HG03139 (cell line): ENCODE measurements at regions not wholly inside any gene's neighbourhood (a gene's known extent, or its start where the extent isn't known, plus 50 kb on each side); places are given as distances from the start of the nearest gene placed in this dataset.
"Not testable (repeated sequence)": the region's sequence is repeated elsewhere in the genome, so short reads cannot be mapped to it uniquely, and the experiment has no call there.

Source experiments
- ATAC-seq: cut with Tn5 transposase; IDR thresholded peaks from one replicate; pipeline ENCODE4 v1.9.1; 2021; ENCODE audit not compliant: unreplicated experiment

DNA sequence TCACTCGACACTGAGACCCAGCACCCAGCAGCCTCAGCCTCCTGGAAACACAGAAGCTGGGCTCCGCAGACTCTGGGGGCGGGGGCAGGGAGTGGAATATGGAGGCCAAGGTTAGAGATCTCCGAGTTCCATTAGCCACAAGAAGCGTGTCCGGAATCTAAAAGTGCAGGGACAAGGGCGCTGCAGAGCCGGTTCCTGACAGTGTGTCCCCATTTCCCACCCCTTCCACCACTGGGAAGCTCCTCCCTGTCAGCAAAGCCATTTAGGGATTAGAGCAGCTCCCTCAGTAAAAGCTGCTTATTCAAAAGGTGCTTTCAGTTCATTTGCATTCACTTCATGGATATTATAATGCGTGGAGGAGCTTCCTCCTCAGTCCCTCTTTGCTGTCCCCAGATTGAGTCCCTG lies 74.1 kb upstream of the HSPA9 start:
- ATAC-seq, result no peak

- no peak for ATAC-seq
Measured at GRCh38 chr5:138648841-138649240, 73.6 kb upstream of the HSPA9 start.

- ATAC-seq, result no peak
Measured at GRCh38 chr5:138647794-138648410, 72.7 kb upstream of the HSPA9 start.

GRCh38 chr5:138647261-138647788 lies 72.1 kb upstream of the HSPA9 start:
- ATAC-seq, result no peak

- ATAC-seq, result no peak
Measured at GRCh38 chr5:138646671-138647070, 71.5 kb upstream of the HSPA9 start.

- no peak for ATAC-seq
Measured at GRCh38 chr5:138645778-138646575, 70.8 kb upstream of the HSPA9 start.

DNA sequence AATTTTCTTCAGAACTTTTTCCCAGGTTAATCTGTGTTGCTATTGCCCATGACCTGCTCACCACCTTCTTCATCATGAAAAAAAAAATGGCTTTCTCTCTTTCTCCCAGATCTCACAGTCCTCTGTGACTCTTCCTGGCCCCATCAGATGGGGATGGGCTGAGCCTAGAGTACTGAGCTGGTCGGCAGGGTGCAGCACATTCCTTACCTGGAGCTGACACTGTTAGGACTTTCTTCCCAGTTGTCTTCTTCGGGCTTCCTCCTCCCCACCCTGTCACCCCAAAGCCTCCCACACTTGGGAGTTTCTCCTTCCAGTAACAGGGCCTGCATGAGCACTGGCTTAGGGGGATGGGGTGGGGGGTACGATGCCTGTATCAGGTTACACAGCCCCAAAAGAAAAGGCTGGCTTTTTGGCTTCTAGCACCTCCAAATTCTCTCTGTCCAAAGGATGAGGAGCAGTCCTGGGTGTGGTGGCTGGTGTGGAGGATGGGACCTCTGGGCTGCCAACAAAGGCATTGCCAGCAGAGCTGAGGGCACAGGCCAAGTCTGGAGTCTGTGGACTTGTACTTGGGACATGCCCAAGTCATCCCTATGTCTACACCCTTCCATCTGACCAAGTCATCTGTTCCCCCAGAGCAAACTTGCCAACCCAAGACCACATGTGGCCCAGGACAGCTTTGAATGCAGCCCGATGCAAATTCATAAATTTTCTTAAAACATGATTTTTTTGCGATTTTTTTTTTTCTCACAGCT lies 68.0 kb upstream of the HSPA9 start:
- ATAC-seq, result no peak

- no peak for ATAC-seq
Measured at GRCh38 chr5:138641547-138642298, 66.5 kb upstream of the HSPA9 start.

GRCh38 chr5:138640646-138641254 lies 65.5 kb upstream of the HSPA9 start:
- no peak for ATAC-seq

DNA sequence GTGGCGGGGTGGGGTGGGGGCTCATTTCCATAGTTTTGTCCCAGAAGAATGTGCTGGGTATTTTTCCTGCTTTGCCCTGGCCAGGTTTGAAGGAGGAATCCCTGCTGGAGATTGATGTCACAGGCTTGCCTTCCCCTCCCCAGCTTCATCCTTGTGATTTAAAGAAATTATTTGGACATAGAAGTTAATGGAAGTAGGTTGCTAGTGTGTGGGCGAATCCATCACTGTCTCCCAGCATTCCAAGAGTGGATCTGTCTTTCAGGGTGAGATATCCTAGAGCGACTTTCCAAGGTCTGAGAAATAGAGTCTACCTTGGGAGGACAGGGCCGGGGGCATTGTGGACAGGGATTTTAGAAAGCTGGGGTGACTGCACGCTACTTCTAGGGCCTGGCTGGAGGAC lies 64.9 kb upstream of the HSPA9 start:
- ATAC-seq, result no peak

DNA sequence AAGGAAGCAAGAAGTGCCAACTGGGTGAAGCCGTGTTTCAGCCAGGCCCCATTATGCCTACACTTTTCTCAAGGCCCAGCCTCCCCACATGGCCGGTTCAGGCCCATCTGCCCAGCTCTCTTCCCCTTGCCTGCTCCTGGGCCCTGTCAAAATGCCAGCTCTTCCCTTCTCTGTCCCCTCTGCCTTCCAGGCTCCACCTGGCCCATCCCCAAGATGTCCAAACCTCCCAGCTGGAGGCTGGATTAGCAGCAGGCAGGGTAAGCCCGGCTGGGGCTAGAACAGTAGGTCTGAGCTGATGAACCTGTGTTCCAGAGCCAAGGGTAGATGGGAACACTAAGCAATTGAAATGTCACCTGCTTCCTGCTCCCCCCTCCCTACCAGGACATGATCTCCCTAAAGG lies 64.1 kb upstream of the HSPA9 start:
- no peak for ATAC-seq

DNA sequence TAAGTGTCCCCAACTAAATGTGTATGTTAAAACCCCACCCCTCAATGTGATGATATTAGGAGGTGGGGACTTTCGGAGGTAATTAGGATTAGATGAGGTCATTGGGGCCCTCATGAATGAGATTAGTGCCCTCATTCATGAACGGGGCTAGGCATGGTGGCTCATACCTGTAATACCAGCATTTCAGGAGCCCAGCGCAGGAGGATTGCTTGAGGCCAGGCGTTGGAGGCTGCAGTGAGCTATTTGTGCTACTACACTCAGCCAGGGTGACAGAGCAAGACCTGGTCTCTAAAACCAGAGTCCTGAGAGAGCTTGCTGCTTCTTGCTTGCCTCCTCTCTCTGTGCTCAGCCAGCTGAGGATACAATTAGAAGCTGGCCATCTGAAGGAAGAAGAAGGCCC lies 62.1 kb upstream of the HSPA9 start:
- no peak for ATAC-seq

- no peak for ATAC-seq
Measured at GRCh38 chr5:138636398-138636944, 61.3 kb upstream of the HSPA9 start.

- no peak for ATAC-seq
Measured at GRCh38 chr5:138635708-138636107, 60.5 kb upstream of the HSPA9 start.

- no peak for ATAC-seq
Measured at GRCh38 chr5:138635265-138635664, 60.1 kb upstream of the HSPA9 start.

DNA sequence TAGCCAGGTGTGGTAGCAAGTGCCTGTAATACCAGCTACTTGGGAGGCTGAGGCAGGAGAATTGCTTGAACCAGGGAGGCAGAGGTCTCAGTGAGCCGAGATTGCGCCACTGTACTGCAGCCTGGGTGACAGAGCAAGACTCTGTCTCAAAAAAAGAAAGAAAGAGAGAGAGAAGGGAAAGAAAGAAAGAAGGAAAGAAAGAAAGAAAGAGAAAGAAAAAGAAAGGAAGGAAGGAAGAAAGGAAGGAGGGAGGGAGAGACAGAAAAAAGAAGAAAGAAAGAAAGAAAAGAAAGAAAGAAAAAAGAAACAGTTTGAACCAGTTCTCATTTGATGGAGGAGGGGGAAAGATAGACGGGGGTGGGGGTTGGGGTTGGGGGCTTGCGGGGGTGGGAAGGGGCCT lies 59.6 kb upstream of the HSPA9 start:
- not testable (repeated sequence) for ATAC-seq

DNA sequence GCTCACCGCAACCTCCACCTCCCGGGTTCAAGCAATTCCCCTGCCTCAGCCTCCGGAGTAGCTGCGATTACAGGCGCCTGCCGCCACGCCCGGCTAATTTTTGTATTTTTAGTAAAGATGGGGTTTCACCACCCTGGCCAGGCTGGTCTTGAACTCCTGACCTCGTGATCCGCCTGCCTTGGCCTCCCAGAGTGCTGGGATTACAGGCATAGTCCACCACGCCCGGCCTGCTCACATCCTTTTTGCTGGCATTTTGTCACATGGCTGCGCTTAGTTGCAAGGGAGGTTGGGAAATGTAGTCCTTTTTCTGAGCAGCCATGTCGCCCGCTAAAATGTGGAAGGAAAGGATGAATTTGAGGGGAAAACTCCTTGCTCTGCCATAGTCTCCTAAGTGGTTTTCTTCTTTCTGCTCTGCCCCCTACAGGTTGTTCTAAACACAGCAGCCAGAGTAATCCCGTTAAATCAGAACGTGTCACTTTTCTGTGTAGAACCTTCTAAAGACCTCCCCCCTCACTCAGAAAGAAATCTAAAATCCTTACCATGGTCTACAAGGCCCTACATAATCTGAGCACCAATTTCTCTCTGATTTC lies 57.8 kb upstream of the HSPA9 start:
- no peak for ATAC-seq

DNA sequence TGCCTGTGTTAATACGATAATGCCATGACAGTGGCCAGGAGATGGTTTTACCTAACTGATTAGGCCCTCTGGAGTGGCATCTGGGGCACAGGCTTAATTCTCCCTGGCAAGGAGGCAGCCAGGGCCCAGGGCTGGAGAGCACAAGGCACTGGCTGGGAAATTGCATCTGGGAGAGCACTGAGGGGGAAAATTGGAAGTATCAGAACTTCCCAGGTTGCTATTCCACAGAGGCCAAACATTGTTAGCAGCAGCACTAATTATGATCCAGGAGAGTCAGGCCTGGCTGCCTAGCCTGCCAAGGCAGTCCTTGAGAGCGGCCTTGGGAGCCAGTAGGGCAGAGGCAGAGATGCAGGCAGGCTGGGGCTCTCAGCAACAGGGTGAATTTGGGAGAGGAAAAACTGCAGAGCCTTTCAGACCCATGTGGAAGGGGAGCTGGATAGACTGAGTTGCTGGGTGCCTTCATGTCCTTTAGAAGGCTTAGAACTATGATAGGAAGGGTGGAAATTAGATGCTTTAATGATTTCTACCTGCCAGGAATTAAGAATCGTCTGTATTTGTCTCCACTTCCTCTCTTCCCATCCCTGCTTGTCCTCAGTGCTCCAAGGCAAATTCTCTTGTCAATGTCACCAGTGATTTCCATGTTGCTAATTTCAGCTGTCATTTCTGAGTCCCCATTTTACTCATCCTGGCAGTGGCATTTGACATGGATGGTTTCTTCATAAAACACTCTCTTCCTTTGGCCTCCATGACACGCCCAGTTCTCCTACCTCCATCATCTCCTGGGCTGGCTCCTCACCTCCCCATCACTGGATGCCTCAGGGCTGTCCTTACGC lies 56.1 kb upstream of the HSPA9 start:
- ATAC-seq, result no peak

DNA sequence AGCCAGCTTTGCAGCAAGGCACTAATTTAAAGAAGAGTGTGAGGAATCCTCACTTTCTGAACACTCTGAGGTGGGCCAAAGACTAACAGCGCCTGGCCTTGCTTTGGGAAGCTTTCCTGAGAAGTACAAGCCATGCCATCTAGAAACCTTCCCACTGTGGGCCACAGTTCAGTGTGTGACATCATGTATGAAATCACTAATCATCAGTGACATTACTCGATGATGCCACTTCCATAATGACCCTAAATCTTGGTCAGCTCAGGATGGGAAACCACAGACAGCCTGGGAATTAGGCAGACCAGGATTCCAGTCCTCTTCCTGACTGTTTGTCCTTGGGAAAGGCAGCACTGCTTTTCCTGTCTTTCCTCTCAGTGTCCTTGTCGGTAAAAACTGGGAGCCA lies 54.2 kb upstream of the HSPA9 start:
- ATAC-seq, result no peak
